GM12875 (cell line): ENCODE measurements at regions not wholly inside any gene's neighbourhood (a gene's known extent, or its start where the extent isn't known, plus 50 kb on each side); places are given as distances from the start of the nearest gene placed in this dataset.

Experiments
- H3K4me3 ChIP-seq: one replicate; pipeline ENCODE4 v1.5.1; 2011; ENCODE audit warnings: low read depth, low read length, control low read depth
- TF ChIP-seq, protein P1 (sequence below): IDR thresholded peaks from 2 replicates; pipeline ENCODE4 v1.5.1; 2011; ENCODE audit warnings: low read depth, mild to moderate bottlenecking, control low read depth, inconsistent platforms, low read length, moderate library complexity, borderline replicate concordance; ENCODE audit not compliant: insufficient read depth

DNA sequence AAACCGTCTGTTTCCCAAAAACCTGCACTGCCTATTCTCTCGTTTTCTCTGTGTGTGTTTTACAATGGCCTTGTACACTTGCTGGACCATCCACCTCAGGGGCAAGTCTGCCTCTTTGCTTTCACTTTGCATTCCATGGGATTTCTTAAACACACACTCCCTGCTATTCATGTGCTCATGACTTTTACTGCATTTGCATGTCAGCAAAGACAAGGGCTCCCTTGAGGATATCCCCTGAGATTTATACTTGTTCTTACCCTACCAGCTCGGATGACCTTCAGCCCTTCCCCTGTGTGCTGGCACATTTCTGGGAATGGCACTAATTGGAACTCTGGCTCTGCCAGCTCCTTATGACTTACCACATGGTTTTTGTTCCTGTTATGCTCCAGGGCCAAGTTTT lies 386.9 kb downstream of the AMY1C start:
- no peak overlapping the region for H3K4me3 ChIP-seq
- TF ChIP-seq, protein P1, sequence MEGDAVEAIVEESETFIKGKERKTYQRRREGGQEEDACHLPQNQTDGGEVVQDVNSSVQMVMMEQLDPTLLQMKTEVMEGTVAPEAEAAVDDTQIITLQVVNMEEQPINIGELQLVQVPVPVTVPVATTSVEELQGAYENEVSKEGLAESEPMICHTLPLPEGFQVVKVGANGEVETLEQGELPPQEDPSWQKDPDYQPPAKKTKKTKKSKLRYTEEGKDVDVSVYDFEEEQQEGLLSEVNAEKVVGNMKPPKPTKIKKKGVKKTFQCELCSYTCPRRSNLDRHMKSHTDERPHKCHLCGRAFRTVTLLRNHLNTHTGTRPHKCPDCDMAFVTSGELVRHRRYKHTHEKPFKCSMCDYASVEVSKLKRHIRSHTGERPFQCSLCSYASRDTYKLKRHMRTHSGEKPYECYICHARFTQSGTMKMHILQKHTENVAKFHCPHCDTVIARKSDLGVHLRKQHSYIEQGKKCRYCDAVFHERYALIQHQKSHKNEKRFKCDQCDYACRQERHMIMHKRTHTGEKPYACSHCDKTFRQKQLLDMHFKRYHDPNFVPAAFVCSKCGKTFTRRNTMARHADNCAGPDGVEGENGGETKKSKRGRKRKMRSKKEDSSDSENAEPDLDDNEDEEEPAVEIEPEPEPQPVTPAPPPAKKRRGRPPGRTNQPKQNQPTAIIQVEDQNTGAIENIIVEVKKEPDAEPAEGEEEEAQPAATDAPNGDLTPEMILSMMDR, result no peak

DNA sequence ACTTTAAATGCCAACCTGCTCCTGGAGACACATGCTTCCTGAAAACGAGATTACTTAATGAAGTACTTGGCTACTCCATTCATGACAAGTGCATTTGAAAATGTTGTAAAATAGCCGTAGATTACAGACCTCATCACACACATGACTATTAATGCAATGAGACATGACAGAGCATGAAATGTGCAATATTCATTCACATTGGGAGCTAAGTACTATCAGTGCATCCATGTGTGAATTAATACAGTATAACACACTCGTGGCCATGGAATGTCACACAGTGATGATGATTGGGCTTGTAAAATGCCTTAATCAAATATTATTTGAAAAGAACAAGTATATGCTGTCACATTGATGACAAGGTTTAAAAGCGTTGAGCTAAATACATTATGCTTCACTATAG lies 407.0 kb downstream of the AMY1C start:
- TF ChIP-seq, protein P1, result no peak
- no peak overlapping the region for H3K4me3 ChIP-seq

DNA sequence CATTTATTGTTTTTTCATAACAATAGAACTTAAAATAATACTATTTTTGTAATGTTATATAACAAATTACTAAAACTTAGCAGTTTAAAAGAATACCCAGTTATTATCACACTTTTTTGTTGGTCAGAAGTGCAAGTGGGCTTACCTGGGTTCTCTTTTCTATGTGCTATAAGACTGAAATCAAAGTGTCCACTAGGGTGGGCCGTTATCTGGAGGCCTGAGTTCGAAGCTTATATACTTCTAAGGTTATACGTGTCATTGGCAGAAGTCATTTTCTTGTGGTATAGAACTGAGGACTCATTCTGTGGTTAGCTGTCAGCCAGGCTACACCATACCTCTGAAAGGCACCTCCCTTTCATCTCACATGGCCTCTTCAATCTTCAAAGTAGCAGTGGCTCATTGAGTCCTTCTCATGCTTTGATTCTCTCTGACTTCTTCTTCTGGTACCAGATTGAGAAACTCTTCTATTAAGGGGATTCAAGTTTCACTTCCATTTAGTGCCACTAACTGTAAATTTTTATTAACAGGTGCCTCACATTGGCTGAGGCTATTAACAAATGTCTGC lies 414.3 kb downstream of the AMY1C start:
- TF ChIP-seq, protein P1, result no peak
- H3K4me3 ChIP-seq, result no peak overlapping the region

DNA sequence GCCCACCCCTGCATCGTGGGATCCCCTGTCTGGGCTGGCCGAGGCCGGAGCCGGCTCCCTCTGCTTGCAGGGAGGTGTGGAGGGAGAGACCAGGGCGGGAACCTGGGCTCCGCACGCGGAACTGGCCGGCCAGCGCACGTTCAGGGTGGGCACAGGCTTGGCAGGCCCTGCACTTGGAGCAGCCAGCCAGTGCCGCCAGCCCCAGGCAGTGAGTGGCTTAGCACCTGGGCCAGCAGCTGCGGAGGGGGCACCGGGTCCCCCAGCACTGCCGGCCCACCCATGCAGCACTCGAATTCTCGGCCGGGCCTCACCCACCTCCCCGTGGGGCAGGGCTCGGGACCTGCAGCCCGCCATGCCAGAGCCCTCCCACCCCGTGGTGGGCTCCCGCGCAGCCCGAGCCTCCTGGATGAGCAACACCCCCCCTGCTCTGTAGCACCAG lies 422.6 kb downstream of the AMY1C start:
- TF ChIP-seq, protein P1, result no peak
- no peak overlapping the region for H3K4me3 ChIP-seq

DNA sequence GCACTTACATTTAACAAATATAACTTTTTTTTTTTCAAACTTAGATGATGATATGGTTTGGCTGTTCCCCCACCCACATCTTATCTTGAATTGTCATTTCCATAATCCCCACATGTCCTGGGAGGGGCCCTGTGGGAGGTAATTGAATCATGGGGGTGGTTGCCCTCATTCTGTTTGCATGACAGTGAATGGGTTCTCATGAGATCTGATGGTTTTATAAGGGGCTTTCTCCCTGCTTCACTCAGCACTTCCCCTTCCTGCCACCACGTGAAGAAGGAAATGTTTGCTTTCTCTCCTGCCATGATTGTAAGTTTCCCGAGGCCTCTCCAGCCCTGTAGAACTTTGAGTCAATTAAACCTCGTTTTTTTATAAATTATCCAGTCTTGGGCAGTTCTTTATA lies 432.6 kb downstream of the AMY1C start:
- TF ChIP-seq, protein P1, result no peak
- no peak overlapping the region for H3K4me3 ChIP-seq

DNA sequence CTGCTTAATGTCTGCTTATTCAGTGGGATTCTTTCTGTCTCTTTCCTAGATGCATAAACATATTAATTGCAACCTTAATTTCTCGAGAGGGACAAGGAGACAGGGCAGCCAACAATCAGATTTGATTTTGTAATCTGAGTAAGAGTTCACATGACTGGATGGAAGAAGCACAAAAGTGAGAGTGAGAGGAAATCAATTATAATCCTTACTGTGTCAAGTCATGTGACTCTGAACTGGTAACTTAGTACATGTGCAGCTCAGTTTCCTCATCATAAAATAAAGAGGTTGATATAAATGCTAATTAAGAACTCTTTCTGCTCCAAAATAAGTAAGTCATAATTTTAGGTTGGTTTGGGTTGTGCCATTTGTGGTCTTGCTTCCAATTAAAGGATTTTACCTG lies 439.5 kb downstream of the AMY1C start:
- TF ChIP-seq, protein P1, result no peak

DNA sequence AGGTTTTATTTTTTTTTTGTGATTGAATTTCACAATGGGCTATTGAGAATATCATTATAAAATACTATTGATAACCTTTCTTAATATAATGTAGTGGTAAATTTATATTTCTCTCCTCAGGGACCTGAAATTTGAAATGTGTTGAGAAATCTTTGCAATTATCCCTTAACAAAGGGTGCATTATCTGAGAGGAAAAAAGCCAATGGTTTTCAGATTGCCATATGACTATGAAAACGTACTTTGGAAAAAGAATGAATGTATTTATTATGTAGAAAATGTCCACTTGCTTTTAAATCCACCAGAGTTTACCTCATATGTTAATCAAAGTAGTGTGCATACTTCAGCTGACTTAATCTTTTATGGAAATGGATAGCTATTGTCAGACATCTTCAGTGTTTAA lies 441.1 kb downstream of the AMY1C start:
- TF ChIP-seq, protein P1, result no peak
- no peak overlapping the region for H3K4me3 ChIP-seq

More for the DNA sequence above, 439.5 kb downstream of the AMY1C start:
- H3K4me3 ChIP-seq, result no peak overlapping the region
